GM23338 (cell line): ENCODE measurements at regions not wholly inside any gene's neighbourhood (a gene's known extent, or its start where the extent isn't known, plus 50 kb on each side); places are given as distances from the start of the nearest gene placed in this dataset.

Experiments
- CREB1 ChIP-seq: fragments of 250-450 bp; sonication (Bioruptor Pico); IDR thresholded peaks from 2 replicates; pipeline ENCODE4 v1.5.0; 2020; ENCODE audit warnings: low read depth, mild to moderate bottlenecking, moderate library complexity
- EZH2 ChIP-seq: fragments of 200-600 bp; sonication (generic); IDR thresholded peaks from one replicate; pipeline ENCODE4 v1.8.0; 2017; ENCODE audit warnings: antibody characterized with exemption, mild to moderate bottlenecking, low read depth; ENCODE audit not compliant: unreplicated experiment
- EZH2phosphoT487 ChIP-seq: fragments of 200-600 bp; sonication (generic); IDR thresholded peaks from one replicate; pipeline ENCODE4 v1.8.1; 2018; ENCODE audit warnings: antibody characterized with exemption; ENCODE audit not compliant: unreplicated experiment
- JUNB ChIP-seq: IDR thresholded peaks from one replicate; pipeline ENCODE4 v1.6.1; 2016; ENCODE audit warnings: antibody characterized with exemption; ENCODE audit not compliant: unreplicated experiment
- NANOG ChIP-seq: IDR thresholded peaks from 2 replicates; pipeline ENCODE4 v1.6.1; 2016; ENCODE audit warnings: antibody characterized with exemption, borderline replicate concordance
- POLR2AphosphoS5 ChIP-seq: IDR thresholded peaks from 2 replicates; pipeline ENCODE4 v1.6.1; 2016; ENCODE audit warnings: antibody characterized with exemption, low read depth
- STAT1 ChIP-seq: IDR thresholded peaks from one replicate; pipeline ENCODE4 v1.6.1; 2016; ENCODE audit warnings: antibody characterized with exemption; ENCODE audit not compliant: unreplicated experiment
- ZNF114 ChIP-seq: fragments of 250-450 bp; sonication (Bioruptor Pico); IDR thresholded peaks from 2 replicates; pipeline ENCODE4 v1.5.0; 2020; ENCODE audit warnings: mild to moderate bottlenecking, moderate library complexity
- ZNF331 ChIP-seq: fragments of 250-450 bp; sonication (Bioruptor Pico); IDR thresholded peaks from 2 replicates; pipeline ENCODE4 v1.5.0; 2020; ENCODE audit warnings: low read depth, mild to moderate bottlenecking, moderate library complexity
- TF ChIP-seq, protein P1 (sequence below), 2 experiments: fragments of 200-600 bp in 1 of 2; sonication (generic) in 1 of 2; conservative IDR thresholded peaks; 2 replicates each; pipeline versions ENCODE4 v1.5.1 to v1.6.1; 2016 to 2017; ENCODE audit warnings: antibody characterized with exemption in 2 of 2, low read depth in 2 of 2, mild to moderate bottlenecking in 2 of 2, moderate library complexity in 1 of 2
- TF ChIP-seq, protein P2 (sequence below): IDR thresholded peaks from one replicate; pipeline ENCODE4 v1.6.1; 2018; ENCODE audit warnings: antibody characterized with exemption; ENCODE audit not compliant: unreplicated experiment
- TF ChIP-seq, protein P3 (sequence below): fragments of 250-450 bp; sonication (Bioruptor Pico); IDR thresholded peaks from 2 replicates; pipeline ENCODE4 v1.5.0; 2020; ENCODE audit warnings: mild to moderate bottlenecking, moderate library complexity
- TF ChIP-seq, protein P4 (sequence below): IDR thresholded peaks from 2 replicates; pipeline ENCODE4 v1.6.1; 2016; ENCODE audit warnings: antibody characterized with exemption

DNA sequence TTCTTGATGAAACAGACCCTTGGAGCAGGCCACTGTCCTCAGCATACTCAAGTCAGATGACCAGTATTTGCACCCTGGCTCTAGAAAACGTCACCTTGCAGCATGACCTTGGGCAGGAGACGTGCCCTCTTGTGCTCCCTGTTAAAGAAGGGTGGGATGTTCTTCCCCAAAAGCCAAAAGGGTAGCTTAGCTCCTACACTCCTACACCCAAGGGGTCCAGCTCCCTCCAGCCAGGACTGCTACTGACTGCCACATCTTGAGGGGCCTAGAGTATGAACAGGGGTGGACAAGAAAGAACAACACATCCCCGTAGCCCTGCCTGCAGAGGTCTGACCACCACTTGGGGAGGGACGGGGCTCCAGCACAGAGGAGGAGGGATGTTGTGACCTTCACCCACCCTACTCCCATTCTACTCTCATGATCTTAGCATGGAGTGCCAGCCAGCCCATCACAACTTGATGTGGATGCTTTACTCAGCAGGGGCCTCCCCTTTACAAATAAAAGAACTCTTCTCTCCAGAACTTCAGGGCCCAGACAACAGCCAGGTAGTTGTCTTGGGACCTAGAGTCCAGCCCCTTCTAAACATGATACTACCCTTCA, 165.3 kb upstream of the ZMIZ1 start:
- TF ChIP-seq, protein P1, sequence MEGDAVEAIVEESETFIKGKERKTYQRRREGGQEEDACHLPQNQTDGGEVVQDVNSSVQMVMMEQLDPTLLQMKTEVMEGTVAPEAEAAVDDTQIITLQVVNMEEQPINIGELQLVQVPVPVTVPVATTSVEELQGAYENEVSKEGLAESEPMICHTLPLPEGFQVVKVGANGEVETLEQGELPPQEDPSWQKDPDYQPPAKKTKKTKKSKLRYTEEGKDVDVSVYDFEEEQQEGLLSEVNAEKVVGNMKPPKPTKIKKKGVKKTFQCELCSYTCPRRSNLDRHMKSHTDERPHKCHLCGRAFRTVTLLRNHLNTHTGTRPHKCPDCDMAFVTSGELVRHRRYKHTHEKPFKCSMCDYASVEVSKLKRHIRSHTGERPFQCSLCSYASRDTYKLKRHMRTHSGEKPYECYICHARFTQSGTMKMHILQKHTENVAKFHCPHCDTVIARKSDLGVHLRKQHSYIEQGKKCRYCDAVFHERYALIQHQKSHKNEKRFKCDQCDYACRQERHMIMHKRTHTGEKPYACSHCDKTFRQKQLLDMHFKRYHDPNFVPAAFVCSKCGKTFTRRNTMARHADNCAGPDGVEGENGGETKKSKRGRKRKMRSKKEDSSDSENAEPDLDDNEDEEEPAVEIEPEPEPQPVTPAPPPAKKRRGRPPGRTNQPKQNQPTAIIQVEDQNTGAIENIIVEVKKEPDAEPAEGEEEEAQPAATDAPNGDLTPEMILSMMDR (conservative IDR thresholded peaks at IDR 0.05; ENCODE audit: low read depth in 2 of 2): no peak
- TF ChIP-seq, protein P2, sequence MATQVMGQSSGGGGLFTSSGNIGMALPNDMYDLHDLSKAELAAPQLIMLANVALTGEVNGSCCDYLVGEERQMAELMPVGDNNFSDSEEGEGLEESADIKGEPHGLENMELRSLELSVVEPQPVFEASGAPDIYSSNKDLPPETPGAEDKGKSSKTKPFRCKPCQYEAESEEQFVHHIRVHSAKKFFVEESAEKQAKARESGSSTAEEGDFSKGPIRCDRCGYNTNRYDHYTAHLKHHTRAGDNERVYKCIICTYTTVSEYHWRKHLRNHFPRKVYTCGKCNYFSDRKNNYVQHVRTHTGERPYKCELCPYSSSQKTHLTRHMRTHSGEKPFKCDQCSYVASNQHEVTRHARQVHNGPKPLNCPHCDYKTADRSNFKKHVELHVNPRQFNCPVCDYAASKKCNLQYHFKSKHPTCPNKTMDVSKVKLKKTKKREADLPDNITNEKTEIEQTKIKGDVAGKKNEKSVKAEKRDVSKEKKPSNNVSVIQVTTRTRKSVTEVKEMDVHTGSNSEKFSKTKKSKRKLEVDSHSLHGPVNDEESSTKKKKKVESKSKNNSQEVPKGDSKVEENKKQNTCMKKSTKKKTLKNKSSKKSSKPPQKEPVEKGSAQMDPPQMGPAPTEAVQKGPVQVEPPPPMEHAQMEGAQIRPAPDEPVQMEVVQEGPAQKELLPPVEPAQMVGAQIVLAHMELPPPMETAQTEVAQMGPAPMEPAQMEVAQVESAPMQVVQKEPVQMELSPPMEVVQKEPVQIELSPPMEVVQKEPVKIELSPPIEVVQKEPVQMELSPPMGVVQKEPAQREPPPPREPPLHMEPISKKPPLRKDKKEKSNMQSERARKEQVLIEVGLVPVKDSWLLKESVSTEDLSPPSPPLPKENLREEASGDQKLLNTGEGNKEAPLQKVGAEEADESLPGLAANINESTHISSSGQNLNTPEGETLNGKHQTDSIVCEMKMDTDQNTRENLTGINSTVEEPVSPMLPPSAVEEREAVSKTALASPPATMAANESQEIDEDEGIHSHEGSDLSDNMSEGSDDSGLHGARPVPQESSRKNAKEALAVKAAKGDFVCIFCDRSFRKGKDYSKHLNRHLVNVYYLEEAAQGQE: no peak
- no peak for TF ChIP-seq JUNB
- TF ChIP-seq POLR2AphosphoS5: no peak
- no peak for TF ChIP-seq CREB1
- no peak for TF ChIP-seq EZH2
- no peak for TF ChIP-seq EZH2phosphoT487
- TF ChIP-seq STAT1: no peak
- no peak for TF ChIP-seq NANOG
- TF ChIP-seq ZNF331 (CRISPR knock-in tag): no peak
- TF ChIP-seq ZNF114 (CRISPR knock-in tag): no peak
- TF ChIP-seq, protein P3, sequence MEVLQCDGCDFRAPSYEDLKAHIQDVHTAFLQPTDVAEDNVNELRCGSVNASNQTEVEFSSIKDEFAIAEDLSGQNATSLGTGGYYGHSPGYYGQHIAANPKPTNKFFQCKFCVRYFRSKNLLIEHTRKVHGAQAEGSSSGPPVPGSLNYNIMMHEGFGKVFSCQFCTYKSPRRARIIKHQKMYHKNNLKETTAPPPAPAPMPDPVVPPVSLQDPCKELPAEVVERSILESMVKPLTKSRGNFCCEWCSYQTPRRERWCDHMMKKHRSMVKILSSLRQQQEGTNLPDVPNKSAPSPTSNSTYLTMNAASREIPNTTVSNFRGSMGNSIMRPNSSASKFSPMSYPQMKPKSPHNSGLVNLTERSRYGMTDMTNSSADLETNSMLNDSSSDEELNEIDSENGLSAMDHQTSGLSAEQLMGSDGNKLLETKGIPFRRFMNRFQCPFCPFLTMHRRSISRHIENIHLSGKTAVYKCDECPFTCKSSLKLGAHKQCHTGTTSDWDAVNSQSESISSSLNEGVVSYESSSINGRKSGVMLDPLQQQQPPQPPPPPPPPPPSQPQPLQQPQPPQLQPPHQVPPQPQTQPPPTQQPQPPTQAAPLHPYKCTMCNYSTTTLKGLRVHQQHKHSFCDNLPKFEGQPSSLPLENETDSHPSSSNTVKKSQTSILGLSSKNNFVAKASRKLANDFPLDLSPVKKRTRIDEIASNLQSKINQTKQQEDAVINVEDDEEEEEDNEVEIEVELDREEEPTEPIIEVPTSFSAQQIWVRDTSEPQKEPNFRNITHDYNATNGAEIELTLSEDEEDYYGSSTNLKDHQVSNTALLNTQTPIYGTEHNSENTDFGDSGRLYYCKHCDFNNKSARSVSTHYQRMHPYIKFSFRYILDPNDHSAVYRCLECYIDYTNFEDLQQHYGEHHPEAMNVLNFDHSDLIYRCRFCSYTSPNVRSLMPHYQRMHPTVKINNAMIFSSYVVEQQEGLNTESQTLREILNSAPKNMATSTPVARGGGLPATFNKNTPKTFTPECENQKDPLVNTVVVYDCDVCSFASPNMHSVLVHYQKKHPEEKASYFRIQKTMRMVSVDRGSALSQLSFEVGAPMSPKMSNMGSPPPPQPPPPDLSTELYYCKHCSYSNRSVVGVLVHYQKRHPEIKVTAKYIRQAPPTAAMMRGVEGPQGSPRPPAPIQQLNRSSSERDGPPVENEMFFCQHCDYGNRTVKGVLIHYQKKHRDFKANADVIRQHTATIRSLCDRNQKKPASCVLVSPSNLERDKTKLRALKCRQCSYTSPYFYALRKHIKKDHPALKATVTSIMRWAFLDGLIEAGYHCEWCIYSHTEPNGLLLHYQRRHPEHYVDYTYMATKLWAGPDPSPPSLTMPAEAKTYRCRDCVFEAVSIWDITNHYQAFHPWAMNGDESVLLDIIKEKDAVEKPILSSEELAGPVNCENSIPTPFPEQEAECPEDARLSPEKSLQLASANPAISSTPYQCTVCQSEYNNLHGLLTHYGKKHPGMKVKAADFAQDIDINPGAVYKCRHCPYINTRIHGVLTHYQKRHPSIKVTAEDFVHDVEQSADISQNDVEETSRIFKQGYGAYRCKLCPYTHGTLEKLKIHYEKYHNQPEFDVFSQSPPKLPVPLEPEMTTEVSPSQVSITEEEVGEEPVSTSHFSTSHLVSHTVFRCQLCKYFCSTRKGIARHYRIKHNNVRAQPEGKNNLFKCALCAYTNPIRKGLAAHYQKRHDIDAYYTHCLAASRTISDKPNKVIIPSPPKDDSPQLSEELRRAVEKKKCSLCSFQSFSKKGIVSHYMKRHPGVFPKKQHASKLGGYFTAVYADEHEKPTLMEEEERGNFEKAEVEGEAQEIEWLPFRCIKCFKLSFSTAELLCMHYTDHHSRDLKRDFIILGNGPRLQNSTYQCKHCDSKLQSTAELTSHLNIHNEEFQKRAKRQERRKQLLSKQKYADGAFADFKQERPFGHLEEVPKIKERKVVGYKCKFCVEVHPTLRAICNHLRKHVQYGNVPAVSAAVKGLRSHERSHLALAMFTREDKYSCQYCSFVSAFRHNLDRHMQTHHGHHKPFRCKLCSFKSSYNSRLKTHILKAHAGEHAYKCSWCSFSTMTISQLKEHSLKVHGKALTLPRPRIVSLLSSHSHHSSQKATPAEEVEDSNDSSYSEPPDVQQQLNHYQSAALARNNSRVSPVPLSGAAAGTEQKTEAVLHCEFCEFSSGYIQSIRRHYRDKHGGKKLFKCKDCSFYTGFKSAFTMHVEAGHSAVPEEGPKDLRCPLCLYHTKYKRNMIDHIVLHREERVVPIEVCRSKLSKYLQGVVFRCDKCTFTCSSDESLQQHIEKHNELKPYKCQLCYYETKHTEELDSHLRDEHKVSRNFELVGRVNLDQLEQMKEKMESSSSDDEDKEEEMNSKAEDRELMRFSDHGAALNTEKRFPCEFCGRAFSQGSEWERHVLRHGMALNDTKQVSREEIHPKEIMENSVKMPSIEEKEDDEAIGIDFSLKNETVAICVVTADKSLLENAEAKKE: no peak
- TF ChIP-seq, protein P4, sequence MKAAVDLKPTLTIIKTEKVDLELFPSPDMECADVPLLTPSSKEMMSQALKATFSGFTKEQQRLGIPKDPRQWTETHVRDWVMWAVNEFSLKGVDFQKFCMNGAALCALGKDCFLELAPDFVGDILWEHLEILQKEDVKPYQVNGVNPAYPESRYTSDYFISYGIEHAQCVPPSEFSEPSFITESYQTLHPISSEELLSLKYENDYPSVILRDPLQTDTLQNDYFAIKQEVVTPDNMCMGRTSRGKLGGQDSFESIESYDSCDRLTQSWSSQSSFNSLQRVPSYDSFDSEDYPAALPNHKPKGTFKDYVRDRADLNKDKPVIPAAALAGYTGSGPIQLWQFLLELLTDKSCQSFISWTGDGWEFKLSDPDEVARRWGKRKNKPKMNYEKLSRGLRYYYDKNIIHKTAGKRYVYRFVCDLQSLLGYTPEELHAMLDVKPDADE: no peak
